Colonic mucosa (tissue), 4 donors: ENCODE measurements at regions not wholly inside any gene's neighbourhood (a gene's known extent, or its start where the extent isn't known, plus 50 kb on each side); places are given as distances from the start of the nearest gene placed in this dataset.
"Not testable (repeated sequence)": the region's sequence is repeated elsewhere in the genome, so short reads cannot be mapped to it uniquely, and the experiment has no call there.

ENCODE experiments used
- DNase-seq: peaks from one replicate; pipeline ENCODE4 v3.0.0-alpha.2; 2020
- H3K27ac ChIP-seq: fragments of 200-600 bp; one replicate; pipeline ENCODE4 v1.8.0; 2021
- H3K27me3 ChIP-seq: fragments of 200-600 bp; one replicate; pipeline ENCODE4 v1.8.0; 2021
- H3K36me3 ChIP-seq: fragments of 200-600 bp; one replicate; pipeline ENCODE4 v1.8.0; 2021
- H3K4me1 ChIP-seq: fragments of 200-600 bp; one replicate; pipeline ENCODE4 v1.8.0; 2021; ENCODE audit warnings: mild to moderate bottlenecking
- H3K4me3 ChIP-seq: fragments of 200-600 bp; one replicate; pipeline ENCODE4 v1.8.0; 2021
- H3K9ac ChIP-seq, 2 donors: one replicate each; pipeline ENCODE4 v1.7.0; 2013; ENCODE audit warnings: control low read depth in 2 of 2, low read depth in 2 of 2, low read length in 2 of 2
- H3K9me3 ChIP-seq: fragments of 200-600 bp; one replicate; pipeline ENCODE4 v1.8.0; 2021
- CTCF ChIP-seq: fragments of 200-600 bp; IDR thresholded peaks from one replicate; pipeline ENCODE4 v1.8.0; 2022; ENCODE audit warnings: antibody characterized with exemption, mild to moderate bottlenecking
- intact Hi-C: fragments of 100-400 bp; cut with DNase I; formaldehyde crosslinking; loops from one replicate; pipeline ENCODE4 v1.14.1; 2022
- donor health status: healthy.
- donor health status: DM: no; HTN: no; CAD: no.
- donor health status: DM: no; HTN: no; CAD: no.

DNA sequence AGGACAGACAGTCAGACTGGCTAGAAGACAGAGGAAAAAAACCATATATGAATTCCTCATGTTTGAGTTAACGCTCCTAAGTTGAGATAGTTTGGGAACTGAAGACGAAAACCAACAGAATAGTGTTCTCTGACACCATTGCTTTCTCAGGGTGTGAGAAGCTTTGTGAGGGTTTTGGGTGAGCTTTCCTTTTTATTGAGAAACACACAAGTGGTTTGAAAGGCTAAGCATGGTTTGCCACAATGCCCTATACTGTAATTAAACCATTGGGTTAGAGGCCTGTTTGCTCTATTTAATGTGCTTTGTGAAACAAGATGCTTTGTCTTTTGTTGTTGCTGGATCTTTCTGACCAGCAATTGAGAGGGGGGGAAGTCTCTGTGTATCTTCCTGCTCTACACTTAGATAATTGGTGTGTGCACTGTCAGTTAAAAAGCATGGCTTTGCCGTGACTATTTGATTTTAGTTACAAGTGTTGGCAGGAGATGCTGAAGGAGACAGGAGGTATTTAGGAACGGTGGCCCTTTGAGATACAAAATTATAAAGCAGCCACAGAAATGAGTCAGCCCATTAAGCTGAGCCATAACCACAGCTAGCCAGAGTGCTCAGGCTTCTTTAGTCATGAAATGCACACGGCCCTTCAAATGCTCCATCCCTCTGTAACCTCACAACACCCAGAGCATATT, 273.0 kb upstream of the PREP start:
- intact Hi-C loops, result no loop called here
- Histone ChIP-seq H3K4me1 (no peaks in the 10 kb centered on the region), H3K9me3 (no peaks in the 10 kb centered on the region), H3K36me3 (no peaks in the 10 kb centered on the region), H3K9ac (no peak overlapping the region), H3K27ac (no peak overlapping the region), H3K27me3 (no peaks in the 10 kb centered on the region), H3K4me3 (no peak overlapping the region)
- no peak for DNase-seq
- no peak for TF ChIP-seq CTCF

GRCh38 chr6:105672856-105673538, 270.1 kb upstream of the PREP start:
- H3K27me3 ChIP-seq, H3K4me3 ChIP-seq, H3K36me3 ChIP-seq, H3K27ac ChIP-seq, H3K4me1 ChIP-seq, DNase-seq, intact Hi-C loops, H3K9me3 ChIP-seq, H3K9ac ChIP-seq: not testable (repeated sequence)

GRCh38 chr6:105669232-105669631, 266.4 kb upstream of the PREP start:
- no peak for TF ChIP-seq CTCF
- H3K9ac ChIP-seq, result no peak overlapping the region
- intact Hi-C loops, result no loop called here
- H3K4me1 ChIP-seq, result no peaks in the 10 kb centered on the region
- no peak overlapping the region for H3K4me3 ChIP-seq
- no peaks in the 10 kb centered on the region for H3K9me3 ChIP-seq
- no peak for DNase-seq
- H3K36me3 ChIP-seq, result no peaks in the 10 kb centered on the region
- no peak overlapping the region for H3K27ac ChIP-seq
- H3K27me3 ChIP-seq, result no peaks in the 10 kb centered on the region

DNA sequence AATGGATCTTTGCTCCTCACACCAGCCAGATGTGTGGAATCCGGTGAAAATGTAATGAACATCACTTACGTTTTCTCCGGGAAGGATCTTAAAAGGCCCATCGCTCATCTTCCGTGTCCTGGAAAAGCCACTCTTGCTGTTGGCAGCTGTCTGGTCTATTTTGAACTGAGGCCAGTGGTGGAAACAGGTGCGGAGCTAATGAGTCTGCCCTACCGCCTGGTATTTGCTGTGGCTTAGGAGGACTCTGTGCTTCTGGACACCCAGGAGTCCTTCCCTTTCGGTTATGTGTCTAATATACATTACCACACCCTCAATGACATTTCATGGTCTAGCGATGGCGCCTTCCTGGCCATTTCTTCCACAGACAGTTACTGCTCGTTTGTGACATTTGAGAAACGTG, 264.2 kb upstream of the PREP start:
- Histone ChIP-seq H3K4me3 (no peak overlapping the region), H3K36me3 (no peaks in the 10 kb centered on the region), H3K27me3 (no peaks in the 10 kb centered on the region), H3K9ac (no peak overlapping the region), H3K27ac (no peak overlapping the region), H3K9me3 (no peaks in the 10 kb centered on the region), H3K4me1 (no peaks in the 10 kb centered on the region)
- no peak for DNase-seq
- TF ChIP-seq CTCF, result no peak
- intact Hi-C loops, result no loop called here

DNA sequence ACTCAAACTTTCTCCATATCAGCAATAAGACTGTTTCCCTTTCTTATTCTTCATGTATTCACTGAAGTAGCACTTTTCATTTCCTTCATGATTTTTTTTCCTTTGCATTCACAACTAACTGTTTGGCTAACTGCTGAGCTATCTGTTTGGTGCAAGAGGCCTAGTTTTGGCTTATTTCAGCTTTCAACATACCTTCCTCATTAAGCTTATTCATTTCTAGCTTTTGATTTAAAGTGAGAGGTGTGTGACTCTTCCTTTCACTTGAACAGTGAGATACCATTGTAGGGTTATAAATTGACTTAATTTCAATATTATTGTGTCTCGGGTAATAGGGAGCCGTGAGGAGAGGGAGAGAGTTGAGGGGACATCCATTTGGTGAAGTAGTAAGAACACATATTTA, 262.0 kb upstream of the PREP start:
- intact Hi-C loops, result no loop called here
- H3K9me3 ChIP-seq, result no peaks in the 10 kb centered on the region
- H3K4me1 ChIP-seq, result no peaks in the 10 kb centered on the region
- H3K27me3 ChIP-seq, result no peaks in the 10 kb centered on the region
- H3K27ac ChIP-seq, result no peak overlapping the region
- DNase-seq, result no peak
- H3K9ac ChIP-seq, result no peak overlapping the region
- TF ChIP-seq CTCF, result no peak
- no peaks in the 10 kb centered on the region for H3K36me3 ChIP-seq
- H3K4me3 ChIP-seq, result no peak overlapping the region

DNA sequence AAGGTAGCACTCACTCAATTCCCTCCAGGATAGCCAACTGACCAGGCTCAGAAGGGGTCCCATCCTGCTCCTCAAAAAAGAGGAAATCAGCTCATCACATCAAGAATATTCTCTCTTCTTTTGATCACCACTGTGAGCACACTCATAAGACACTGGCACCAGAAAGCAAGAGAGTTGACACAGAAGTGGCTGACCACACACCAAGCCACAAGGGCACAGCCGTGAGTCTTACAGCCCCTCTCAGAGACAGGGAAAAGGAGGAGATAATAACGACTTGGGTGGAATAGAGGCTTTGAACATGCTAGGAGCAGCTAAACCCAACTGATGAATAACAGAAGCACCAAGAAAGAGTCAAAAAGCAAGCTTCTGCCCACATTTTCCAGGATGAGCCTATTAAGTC, 249.1 kb upstream of the PREP start:
- Histone ChIP-seq H3K9me3 (no peaks in the 10 kb centered on the region), H3K4me1 (no peaks in the 10 kb centered on the region), H3K36me3 (no peaks in the 10 kb centered on the region), H3K4me3 (no peak overlapping the region), H3K9ac (no peak overlapping the region), H3K27ac (no peak overlapping the region), H3K27me3 (no peaks in the 10 kb centered on the region)
- no peak for TF ChIP-seq CTCF
- no peak for DNase-seq
- intact Hi-C loops, result no loop called here
